GM18505 (cell line): ENCODE measurements at regions not wholly inside any gene's neighbourhood (a gene's known extent, or its start where the extent isn't known, plus 50 kb on each side); places are given as distances from the start of the nearest gene placed in this dataset.
A peak's percentile ranks its signal among the peaks of the same experiment; 100 is the strongest.

Source experiments
- ATAC-seq: cut with Tn5 transposase; IDR thresholded peaks from one replicate; pipeline ENCODE4 v1.9.1; 2021; ENCODE audit not compliant: unreplicated experiment
- POLR2A ChIP-seq: IDR thresholded peaks from 4 replicates; pipeline ENCODE4 v1.6.1; 2011; ENCODE audit warnings: borderline replicate concordance; ENCODE audit not compliant: insufficient read depth, insufficient read length; ENCODE audit errors: extremely low read depth

DNA sequence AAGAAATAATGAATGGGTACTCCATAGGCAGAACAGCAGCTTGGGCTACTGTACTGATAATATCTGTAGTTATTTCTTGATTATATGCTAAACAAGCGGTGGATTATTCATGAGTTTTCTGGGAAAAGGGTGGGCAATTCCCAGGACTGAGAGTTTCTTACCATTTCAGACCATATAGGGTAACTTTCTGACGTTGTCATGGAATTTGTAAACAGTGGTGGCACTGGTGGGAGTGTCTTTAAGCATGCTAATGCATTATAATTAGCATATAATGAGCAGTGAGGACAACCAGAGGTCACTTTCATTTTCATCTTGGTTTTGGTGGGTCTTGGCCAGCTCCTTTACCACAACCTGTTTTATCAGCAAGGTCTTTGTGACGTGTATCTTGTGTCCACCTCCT, 399.7 kb downstream of the CDC14C start:
- no peak for TF ChIP-seq POLR2A
- ATAC-seq, result no peak

DNA sequence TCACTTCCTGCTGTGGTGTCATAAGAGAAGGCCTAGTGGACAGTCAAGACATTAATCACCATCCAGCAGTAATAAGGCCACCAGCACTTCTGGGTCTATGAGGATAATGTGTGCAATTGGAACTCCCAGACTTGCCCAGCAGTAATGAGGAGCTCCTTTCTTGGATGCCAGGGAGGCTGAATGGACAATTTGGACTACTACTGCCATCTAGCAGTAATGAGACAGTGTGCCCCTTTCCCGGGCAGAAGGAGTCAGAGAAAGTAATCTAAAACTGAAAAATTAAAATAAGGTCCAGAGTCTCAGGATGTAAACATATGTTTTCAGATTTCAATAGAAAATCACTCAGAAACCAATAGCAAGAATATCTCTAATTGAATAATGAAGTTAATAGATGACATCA, 400.4 kb downstream of the CDC14C start:
- ATAC-seq, result no peak
- no peak for TF ChIP-seq POLR2A

DNA sequence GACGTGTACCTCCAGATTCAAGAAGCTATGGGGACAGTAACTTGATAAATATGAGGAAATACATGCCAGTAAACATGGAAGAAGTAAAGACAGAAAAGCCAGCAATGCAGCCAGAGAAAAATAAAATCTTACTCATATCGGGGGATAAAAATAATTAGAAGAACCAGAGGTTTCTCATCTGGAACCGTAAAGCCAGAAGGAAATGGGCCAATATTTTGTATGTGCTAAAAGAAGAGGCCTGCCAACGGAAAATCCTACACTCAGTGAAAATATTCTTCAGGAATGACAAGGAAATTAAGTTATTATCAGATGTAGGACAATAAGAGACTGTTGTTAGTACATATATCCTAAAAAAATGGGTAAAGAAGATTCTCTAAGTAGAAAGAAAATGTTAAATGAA, 401.2 kb downstream of the CDC14C start:
- no peak for ATAC-seq
- TF ChIP-seq POLR2A, result no peak

DNA sequence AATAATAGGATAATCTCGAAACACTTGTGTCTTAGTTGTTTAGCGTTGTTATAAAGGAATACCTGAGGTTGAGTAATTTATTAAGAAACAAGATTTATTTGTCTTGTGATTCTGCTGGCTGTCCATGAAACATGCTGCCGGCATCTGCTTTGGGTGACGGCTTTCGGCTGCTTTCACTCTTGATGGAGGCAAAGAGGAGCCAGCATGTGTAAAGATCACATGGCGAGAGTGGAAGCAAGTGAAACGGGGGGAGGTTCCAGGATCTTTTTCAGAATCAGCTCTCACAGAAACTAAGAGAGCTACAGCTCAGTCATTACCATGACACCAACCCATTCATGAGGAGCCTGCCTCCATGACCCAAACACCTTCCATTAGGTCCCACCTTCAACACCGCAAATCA, 402.8 kb downstream of the CDC14C start:
- no peak for ATAC-seq
- no peak for TF ChIP-seq POLR2A

DNA sequence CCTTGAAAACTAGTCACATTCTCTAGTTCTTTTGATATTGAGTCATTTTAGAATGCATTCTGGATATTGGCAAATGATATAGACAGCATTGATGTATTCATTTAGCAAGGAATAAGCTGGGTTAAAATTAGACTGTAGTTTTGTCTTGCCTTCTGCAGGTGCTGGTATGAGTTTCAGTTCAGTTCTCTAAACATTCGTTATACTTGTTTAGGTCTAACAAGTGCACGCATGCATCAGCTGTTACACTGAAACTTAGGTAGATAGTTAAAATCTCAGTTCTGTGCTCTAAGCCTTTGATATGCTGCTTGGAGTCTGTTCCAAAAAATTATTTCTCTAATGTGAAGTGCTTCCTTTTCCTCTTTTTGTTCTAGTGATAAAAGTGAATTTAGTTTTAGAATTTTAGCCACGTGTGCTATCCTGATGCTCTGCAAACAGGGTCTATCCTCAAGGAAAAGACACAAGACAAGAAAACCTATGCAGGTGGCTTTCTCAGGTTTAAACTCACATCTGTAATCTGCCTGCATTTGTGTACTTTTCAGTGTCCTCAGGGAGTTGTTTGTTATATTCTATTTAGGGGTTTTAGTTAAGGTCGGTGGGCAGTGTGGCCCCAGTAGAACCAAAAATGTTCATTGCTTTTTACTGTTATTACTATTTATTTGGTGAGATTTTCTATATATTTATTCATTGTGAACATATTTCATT, 409.0 kb downstream of the CDC14C start:
- no peak for TF ChIP-seq POLR2A
- ATAC-seq, result peak; percentile 58

DNA sequence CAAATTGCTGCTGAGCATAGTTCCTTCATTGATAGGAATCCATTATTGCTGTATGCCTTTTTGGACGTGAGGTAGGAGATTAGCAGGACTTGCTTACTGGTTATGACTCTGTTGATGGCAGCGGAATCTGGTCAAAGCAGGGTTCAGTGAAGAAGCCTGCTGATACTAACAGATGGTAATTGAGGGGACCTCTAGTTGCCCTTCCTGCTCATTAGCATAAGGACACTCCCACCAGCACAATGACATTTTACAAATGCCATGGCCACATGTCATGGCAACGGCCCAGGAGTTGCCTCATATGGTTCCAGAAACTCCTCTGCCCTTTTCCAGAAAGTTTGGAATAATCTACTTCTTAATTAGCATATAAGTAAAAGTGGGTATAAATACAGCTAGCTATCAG, 417.5 kb downstream of the CDC14C start:
- no peak for ATAC-seq
- no peak for TF ChIP-seq POLR2A

DNA sequence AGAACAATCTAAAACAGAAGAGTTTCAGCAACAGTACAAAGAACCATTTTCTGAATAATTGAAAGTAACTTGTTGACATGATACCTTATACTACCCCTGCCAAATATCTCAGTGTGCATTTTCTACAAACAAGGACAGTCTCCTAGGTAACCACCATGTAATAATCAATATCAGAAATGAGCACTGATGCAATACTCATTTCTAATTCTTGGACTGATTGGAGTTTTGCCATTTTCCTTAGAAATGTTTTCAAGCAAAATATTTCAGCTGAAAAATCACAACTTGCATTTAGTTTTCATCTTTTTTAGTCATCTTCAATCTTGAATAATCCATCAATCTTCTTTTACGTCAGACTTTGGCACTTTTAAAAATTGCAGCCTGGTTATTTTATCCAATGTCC, 420.2 kb downstream of the CDC14C start:
- ATAC-seq, result no peak
- TF ChIP-seq POLR2A, result no peak

DNA sequence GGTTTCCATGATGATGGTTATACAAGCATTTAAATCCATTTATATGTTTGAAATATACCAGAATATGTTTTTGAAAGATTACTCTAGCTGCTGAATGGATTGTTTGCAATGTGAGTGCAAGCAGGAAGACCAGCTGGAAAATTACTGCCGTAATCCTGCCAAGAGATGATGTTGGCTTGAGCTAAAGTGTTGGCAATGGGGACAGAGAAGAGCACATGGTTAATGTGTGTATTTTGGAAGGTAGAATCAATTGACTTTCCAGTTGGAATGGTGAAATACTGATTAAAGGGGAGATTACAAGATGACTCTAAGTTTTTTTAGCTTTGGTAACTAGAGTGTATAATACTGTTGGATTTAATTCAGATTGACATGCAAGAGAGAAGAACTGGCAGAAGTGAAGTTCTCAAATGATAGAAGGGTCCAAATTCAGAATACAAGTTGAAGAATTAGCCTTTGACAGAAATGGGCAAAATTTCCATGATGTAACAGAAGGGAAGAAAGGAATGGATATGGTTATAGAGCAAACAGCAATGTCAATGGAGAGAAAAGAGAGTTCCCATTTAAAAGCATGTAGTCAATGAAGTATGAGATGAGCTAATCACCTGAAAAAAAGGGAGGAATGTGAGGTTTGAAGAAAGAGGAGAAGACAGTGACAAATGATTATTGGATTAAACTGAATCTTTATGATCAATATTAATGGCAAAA, 422.0 kb downstream of the CDC14C start:
- no peak for TF ChIP-seq POLR2A

DNA sequence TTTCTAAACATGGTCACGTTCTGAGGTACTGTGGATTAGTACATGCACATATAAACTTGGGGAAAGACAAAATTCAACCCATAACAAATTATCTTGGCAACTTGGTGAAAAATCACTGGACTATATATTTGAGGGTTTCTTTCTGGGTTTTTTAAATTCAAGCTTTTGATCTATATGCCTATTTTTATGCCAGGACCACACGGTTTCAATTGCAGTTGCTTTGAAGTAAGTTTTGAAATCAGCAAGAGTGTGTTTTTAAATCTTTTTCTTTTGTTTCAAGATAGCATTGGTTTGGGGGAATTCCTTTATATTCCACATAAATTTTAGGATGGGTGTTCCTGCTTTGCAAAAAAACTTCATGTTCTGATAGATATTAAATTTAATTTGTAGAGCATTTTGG, 406.4 kb upstream of the VWC2 start:
- no peak for ATAC-seq
- TF ChIP-seq POLR2A, result no peak

More for the DNA sequence above, 422.0 kb downstream of the CDC14C start:
- ATAC-seq, result no peak

DNA sequence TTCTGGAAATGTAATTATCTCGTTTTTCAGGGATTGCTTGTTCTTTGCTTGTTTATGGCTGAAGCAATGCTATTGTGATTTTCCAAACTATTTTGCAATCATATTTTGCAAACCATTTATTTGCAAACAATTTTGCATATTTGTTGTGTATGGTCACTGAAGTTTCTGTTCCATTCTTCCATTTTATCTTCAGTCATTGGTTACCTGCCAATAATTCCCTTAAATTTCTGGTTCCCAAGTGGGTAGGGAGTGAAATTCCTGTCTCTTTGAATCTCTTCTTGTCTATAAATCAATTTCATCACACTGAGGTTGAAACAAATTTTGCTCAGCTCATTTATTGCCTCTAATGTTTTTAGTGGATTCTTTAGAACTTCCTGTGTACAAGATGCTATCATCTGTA, 401.7 kb upstream of the VWC2 start:
- TF ChIP-seq POLR2A, result no peak
- no peak for ATAC-seq

DNA sequence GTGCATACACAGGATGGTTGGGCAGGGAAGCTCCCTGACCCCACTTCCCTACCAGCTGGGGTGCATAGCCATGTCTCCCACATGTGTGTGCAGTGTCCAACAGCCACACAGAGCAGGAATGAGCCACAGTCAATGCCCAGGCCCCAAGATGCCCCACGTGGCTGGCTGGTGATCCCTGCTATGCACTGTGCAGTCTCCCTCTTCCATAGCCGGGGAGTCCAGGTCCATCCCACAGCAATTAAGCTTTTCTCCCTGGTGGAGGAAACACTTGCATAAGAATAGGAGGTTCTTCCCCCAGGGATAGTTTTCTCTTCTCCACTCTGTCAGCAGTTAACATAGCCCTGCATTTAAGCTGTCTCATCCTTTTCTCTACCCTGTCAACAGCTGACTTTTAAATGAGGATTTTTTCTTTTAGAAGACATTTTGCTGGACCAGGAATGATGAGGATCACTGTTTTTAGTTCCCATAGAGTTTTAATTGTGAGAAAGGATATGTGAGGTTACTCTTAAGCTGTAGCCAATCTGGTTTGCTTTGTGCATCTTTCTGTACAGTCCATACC, 396.5 kb upstream of the VWC2 start:
- no peak for ATAC-seq
- TF ChIP-seq POLR2A, result no peak

DNA sequence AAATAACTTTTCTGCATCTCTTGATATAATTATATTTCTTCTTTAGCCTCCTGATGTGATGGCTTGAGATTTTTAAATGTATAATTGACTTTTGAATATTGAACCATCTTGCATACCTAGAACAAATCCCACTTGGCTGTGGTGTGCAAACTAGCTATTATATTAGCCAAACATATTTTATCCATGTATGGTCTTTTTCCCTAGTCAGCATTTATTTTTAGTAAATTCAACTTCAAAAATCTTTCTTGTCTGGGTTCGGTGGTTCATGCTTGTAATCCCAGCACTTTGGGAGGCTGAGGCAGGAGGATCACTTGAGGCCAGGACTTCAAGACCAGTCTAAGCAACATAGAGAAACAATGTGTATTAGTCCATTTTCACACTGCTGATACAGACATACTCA, 386.6 kb upstream of the VWC2 start:
- ATAC-seq, result no peak
- TF ChIP-seq POLR2A, result no peak

DNA sequence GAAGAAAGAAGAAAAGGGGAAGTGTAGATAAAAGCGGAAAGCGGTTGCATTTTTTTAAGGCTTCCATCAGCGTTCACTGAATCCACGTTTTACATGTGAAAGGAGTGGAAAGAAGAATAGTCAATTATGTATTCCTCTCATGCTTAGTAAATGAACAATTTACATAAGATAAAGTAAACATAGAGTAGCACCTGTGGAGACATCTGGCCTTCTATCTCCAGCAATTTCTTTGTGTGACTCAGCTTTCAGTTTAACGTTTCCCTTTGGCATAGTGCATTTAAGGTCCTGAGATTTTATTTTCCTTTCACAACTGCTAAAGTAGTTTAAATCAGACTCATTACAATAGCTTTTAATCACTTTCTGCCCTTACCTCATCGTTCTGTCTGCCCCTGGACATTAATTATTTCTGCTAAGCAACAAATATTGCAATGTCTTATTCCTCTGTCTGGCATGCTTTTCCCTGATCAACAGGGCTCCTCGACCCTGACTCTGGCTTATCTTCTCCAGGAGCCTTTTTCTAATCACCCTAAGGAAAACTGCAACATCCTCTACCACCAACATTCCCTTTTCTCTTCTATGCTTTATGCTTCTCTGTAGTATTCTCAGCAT, 383.5 kb upstream of the VWC2 start:
- ATAC-seq, result no peak
- no peak for TF ChIP-seq POLR2A

DNA sequence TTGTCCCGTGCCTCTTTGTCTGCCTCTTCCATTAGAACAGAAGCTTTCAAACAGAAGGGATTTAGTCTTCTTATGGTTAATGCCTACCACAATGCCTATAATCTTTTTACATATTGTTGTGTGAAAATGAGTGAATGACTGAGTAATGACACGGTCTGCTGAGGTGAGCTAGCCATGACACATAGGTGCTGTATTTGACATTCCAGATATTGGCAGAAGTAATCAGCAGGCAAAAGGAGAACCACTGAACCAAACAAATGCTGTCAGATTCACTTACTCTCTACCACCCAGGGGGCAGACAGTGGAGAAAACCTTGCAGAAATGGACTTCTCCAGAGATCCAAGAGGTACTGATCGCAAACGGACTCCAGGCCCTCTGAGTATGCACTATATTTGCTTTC, 377.2 kb upstream of the VWC2 start:
- ATAC-seq, result no peak
- no peak for TF ChIP-seq POLR2A
